GM23338 (cell line): ENCODE measurements at regions not wholly inside any gene's neighbourhood (a gene's known extent, or its start where the extent isn't known, plus 50 kb on each side); places are given as distances from the start of the nearest gene placed in this dataset.

Experiments used
- ATAC-seq: fragments of 200-7000 bp; cut with Tn5 transposase; 3 replicates; pipeline ENCODE4 v1.9.1; 2020
- DNase-seq: peaks from one replicate; pipeline ENCODE4 v3.0.0-alpha.2; 2015; ENCODE audit warnings: low spot score
- H2AFZ ChIP-seq: fragments of 200-600 bp; sonication (generic); 2 replicates; pipeline ENCODE4 v1.8.0; 2016; ENCODE audit warnings: antibody characterized with exemption, mild to moderate bottlenecking, moderate library complexity
- H3F3A ChIP-seq: fragments of 200-600 bp; sonication (generic); replicated peaks from 2 replicates; pipeline ENCODE4 v1.8.0; 2017; ENCODE audit warnings: antibody characterized with exemption, mixed run types, low read depth
- H3K27ac ChIP-seq: fragments of 200-600 bp; sonication (generic); 2 replicates; pipeline ENCODE4 v1.6.1; 2016; ENCODE audit warnings: low read depth
- H3K27me3 ChIP-seq: fragments of 200-600 bp; sonication (generic); 2 replicates; pipeline ENCODE4 v1.8.0; 2016; ENCODE audit warnings: mild to moderate bottlenecking, mixed run types, moderate library complexity; ENCODE audit not compliant: insufficient read depth
- H3K36me3 ChIP-seq: fragments of 200-600 bp; sonication (generic); 2 replicates; pipeline ENCODE4 v1.8.0; 2016; ENCODE audit warnings: mild to moderate bottlenecking; ENCODE audit not compliant: insufficient read depth
- H3K4me1 ChIP-seq: fragments of 200-600 bp; sonication (generic); 2 replicates; pipeline ENCODE4 v1.8.0; 2016; ENCODE audit warnings: mild to moderate bottlenecking, moderate library complexity; ENCODE audit not compliant: insufficient read depth
- H3K4me2 ChIP-seq: fragments of 200-600 bp; sonication (generic); 2 replicates; pipeline ENCODE4 v1.7.1; 2017; ENCODE audit warnings: mixed run types
- H3K4me3 ChIP-seq: fragments of 200-600 bp; sonication (generic); 2 replicates; pipeline ENCODE4 v1.6.1; 2016; ENCODE audit warnings: mixed run types
- H3K79me2 ChIP-seq: fragments of 200-600 bp; sonication (generic); replicated peaks from 2 replicates; pipeline ENCODE4 v1.8.0; 2017; ENCODE audit warnings: mild to moderate bottlenecking; ENCODE audit not compliant: insufficient read depth
- H3K9me2 ChIP-seq: fragments of 200-600 bp; sonication (generic); 2 replicates; pipeline ENCODE4 v1.8.0; 2017; ENCODE audit not compliant: insufficient read depth
- H4K20me1 ChIP-seq: fragments of 200-600 bp; sonication (generic); replicated peaks from 2 replicates; pipeline ENCODE4 v1.8.0; 2017; ENCODE audit warnings: mild to moderate bottlenecking; ENCODE audit not compliant: insufficient read depth
- H3K27ac Mint-ChIP-seq: 2 replicates; pipeline ENCODE4 v1.8.0; 2020; ENCODE audit warnings: inconsistent platforms, mild to moderate bottlenecking, moderate library complexity, mixed read lengths
- H3K27me3 Mint-ChIP-seq: 3 replicates; pipeline ENCODE4 v1.8.0; 2022; ENCODE audit warnings: low read depth, mild to moderate bottlenecking, moderate library complexity, mixed read lengths, inconsistent platforms; ENCODE audit not compliant: insufficient read depth, poor library complexity
- H3K36me3 Mint-ChIP-seq: 3 replicates; pipeline ENCODE4 v1.8.0; 2021; ENCODE audit warnings: low read depth, mild to moderate bottlenecking, inconsistent platforms, moderate library complexity, mixed read lengths
- H3K4me1 Mint-ChIP-seq: 3 replicates; pipeline ENCODE4 v1.8.0; 2020; ENCODE audit warnings: mild to moderate bottlenecking, inconsistent platforms, mixed read lengths
- H3K4me3 Mint-ChIP-seq: 3 replicates; pipeline ENCODE4 v1.8.0; 2021; ENCODE audit warnings: moderate library complexity, mild to moderate bottlenecking, inconsistent platforms, mixed read lengths
- H3K9me3 Mint-ChIP-seq: 3 replicates; pipeline ENCODE4 v1.8.0; 2020; ENCODE audit warnings: moderate library complexity, mild to moderate bottlenecking, inconsistent platforms, mixed read lengths
- CREB1 ChIP-seq: fragments of 250-450 bp; sonication (Bioruptor Pico); IDR thresholded peaks from 2 replicates; pipeline ENCODE4 v1.5.0; 2020; ENCODE audit warnings: low read depth, mild to moderate bottlenecking, moderate library complexity
- EZH2 ChIP-seq: fragments of 200-600 bp; sonication (generic); IDR thresholded peaks from one replicate; pipeline ENCODE4 v1.8.0; 2017; ENCODE audit warnings: antibody characterized with exemption, mild to moderate bottlenecking, low read depth; ENCODE audit not compliant: unreplicated experiment
- JUNB ChIP-seq: IDR thresholded peaks from one replicate; pipeline ENCODE4 v1.6.1; 2016; ENCODE audit warnings: antibody characterized with exemption; ENCODE audit not compliant: unreplicated experiment
- NANOG ChIP-seq: IDR thresholded peaks from 2 replicates; pipeline ENCODE4 v1.6.1; 2016; ENCODE audit warnings: antibody characterized with exemption, borderline replicate concordance
- POLR2AphosphoS5 ChIP-seq: IDR thresholded peaks from 2 replicates; pipeline ENCODE4 v1.6.1; 2016; ENCODE audit warnings: antibody characterized with exemption, low read depth
- STAT1 ChIP-seq: IDR thresholded peaks from one replicate; pipeline ENCODE4 v1.6.1; 2016; ENCODE audit warnings: antibody characterized with exemption; ENCODE audit not compliant: unreplicated experiment
- ZNF114 ChIP-seq: fragments of 250-450 bp; sonication (Bioruptor Pico); IDR thresholded peaks from 2 replicates; pipeline ENCODE4 v1.5.0; 2020; ENCODE audit warnings: mild to moderate bottlenecking, moderate library complexity
- ZNF331 ChIP-seq: fragments of 250-450 bp; sonication (Bioruptor Pico); IDR thresholded peaks from 2 replicates; pipeline ENCODE4 v1.5.0; 2020; ENCODE audit warnings: low read depth, mild to moderate bottlenecking, moderate library complexity
- TF ChIP-seq, protein P1 (sequence below), 2 experiments: fragments of 200-600 bp in 1 of 2; sonication (generic) in 1 of 2; conservative IDR thresholded peaks; 2 replicates each; pipeline versions ENCODE4 v1.5.1 to v1.6.1; 2016 to 2017; ENCODE audit warnings: antibody characterized with exemption in 2 of 2, low read depth in 2 of 2, mild to moderate bottlenecking in 2 of 2, moderate library complexity in 1 of 2
- TF ChIP-seq, protein P2 (sequence below): IDR thresholded peaks from one replicate; pipeline ENCODE4 v1.6.1; 2018; ENCODE audit warnings: antibody characterized with exemption; ENCODE audit not compliant: unreplicated experiment
- TF ChIP-seq, protein P3 (sequence below): IDR thresholded peaks from 2 replicates; pipeline ENCODE4 v1.6.1; 2016; ENCODE audit warnings: antibody characterized with exemption

GRCh38 chrX:98071331-98071730 is 1187.6 kb downstream of the RPA4 start:
- ATAC-seq (peak; percentile 41), DNase-seq (peak; percentile 2)
- TF ChIP-seq EZH2: no peak
- TF ChIP-seq NANOG: no peak
- TF ChIP-seq STAT1: no peak
- TF ChIP-seq, protein P1, sequence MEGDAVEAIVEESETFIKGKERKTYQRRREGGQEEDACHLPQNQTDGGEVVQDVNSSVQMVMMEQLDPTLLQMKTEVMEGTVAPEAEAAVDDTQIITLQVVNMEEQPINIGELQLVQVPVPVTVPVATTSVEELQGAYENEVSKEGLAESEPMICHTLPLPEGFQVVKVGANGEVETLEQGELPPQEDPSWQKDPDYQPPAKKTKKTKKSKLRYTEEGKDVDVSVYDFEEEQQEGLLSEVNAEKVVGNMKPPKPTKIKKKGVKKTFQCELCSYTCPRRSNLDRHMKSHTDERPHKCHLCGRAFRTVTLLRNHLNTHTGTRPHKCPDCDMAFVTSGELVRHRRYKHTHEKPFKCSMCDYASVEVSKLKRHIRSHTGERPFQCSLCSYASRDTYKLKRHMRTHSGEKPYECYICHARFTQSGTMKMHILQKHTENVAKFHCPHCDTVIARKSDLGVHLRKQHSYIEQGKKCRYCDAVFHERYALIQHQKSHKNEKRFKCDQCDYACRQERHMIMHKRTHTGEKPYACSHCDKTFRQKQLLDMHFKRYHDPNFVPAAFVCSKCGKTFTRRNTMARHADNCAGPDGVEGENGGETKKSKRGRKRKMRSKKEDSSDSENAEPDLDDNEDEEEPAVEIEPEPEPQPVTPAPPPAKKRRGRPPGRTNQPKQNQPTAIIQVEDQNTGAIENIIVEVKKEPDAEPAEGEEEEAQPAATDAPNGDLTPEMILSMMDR (conservative IDR thresholded peaks at IDR 0.05; ENCODE audit: low read depth in 2 of 2): no peak
- no peak for TF ChIP-seq POLR2AphosphoS5
- H3F3A ChIP-seq: no peaks in the 10 kb centered on the region
- no peaks in the 10 kb centered on the region for H3K9me3 Mint-ChIP-seq
- H3K27me3 ChIP-seq: no peaks in the 10 kb centered on the region
- H3K4me2 ChIP-seq: no peak overlapping the region
- H2AFZ ChIP-seq: no peak overlapping the region
- no peaks in the 10 kb centered on the region for H3K79me2 ChIP-seq
- H3K9me2 ChIP-seq: no peaks in the 10 kb centered on the region
- no peaks in the 10 kb centered on the region for H3K36me3 ChIP-seq
- H3K4me1 Mint-ChIP-seq: peaks cover 20% of the 10 kb centered on the region
- H3K27me3 Mint-ChIP-seq: no peaks in the 10 kb centered on the region
- no peak overlapping the region for H3K27ac ChIP-seq
- no peak overlapping the region for H3K4me3 Mint-ChIP-seq
- H3K4me1 ChIP-seq: peaks cover 13% of the 10 kb centered on the region
- H3K4me3 ChIP-seq: no peak overlapping the region
- no peaks in the 10 kb centered on the region for H3K36me3 Mint-ChIP-seq
- H3K27ac Mint-ChIP-seq: no peak overlapping the region
- H4K20me1 ChIP-seq: no peaks in the 10 kb centered on the region

GRCh38 chrX:98077440-98077839 is 1193.7 kb downstream of the RPA4 start:
- Mint-ChIP-seq H3K4me3 (no peak overlapping the region), H3K4me1 (peaks cover 5% of the 10 kb centered on the region; the same call in 2 of the 3 replicates), H3K36me3 (no peaks in the 10 kb centered on the region; the same call in 2 of the 3 replicates), H3K27me3 (no peaks in the 10 kb centered on the region), H3K9me3 (peaks cover 3% of the 10 kb centered on the region; the same call in 2 of the 3 replicates), H3K27ac (no peak overlapping the region)
- Histone ChIP-seq H3K27ac (no peak overlapping the region), H3K36me3 (no peaks in the 10 kb centered on the region), H3K79me2 (no peaks in the 10 kb centered on the region), H3K4me1 (no peaks in the 10 kb centered on the region), H3F3A (no peaks in the 10 kb centered on the region), H4K20me1 (no peaks in the 10 kb centered on the region), H3K4me2 (no peak overlapping the region), H3K9me2 (no peaks in the 10 kb centered on the region), H3K4me3 (no peak overlapping the region), H2AFZ (no peak overlapping the region), H3K27me3 (no peaks in the 10 kb centered on the region)
- TF ChIP-seq JUNB (no peak), STAT1 (no peak), ZNF114 (no peak)
- no peak for DNase-seq
- no peak for ATAC-seq

GRCh38 chrX:98111684-98112083 is 1228.0 kb downstream of the RPA4 start:
- Histone ChIP-seq H3F3A (no peaks in the 10 kb centered on the region), H3K4me2 (no peak overlapping the region), H4K20me1 (no peaks in the 10 kb centered on the region), H3K4me1 (peaks cover 38% of the 10 kb centered on the region), H3K27ac (no peak overlapping the region), H3K27me3 (no peaks in the 10 kb centered on the region), H3K79me2 (no peaks in the 10 kb centered on the region), H3K9me2 (no peaks in the 10 kb centered on the region), H3K36me3 (no peaks in the 10 kb centered on the region), H3K4me3 (no peak overlapping the region), H2AFZ (no peak overlapping the region)
- no peak overlapping the region for H3K4me3 Mint-ChIP-seq
- peaks cover 3% of the 10 kb centered on the region; the same call in 1 of the 3 replicates for H3K36me3 Mint-ChIP-seq
- no peak overlapping the region; the same call in 1 of the 2 replicates for H3K27ac Mint-ChIP-seq
- ATAC-seq: no peak
- TF ChIP-seq POLR2AphosphoS5: no peak
- TF ChIP-seq, protein P2, sequence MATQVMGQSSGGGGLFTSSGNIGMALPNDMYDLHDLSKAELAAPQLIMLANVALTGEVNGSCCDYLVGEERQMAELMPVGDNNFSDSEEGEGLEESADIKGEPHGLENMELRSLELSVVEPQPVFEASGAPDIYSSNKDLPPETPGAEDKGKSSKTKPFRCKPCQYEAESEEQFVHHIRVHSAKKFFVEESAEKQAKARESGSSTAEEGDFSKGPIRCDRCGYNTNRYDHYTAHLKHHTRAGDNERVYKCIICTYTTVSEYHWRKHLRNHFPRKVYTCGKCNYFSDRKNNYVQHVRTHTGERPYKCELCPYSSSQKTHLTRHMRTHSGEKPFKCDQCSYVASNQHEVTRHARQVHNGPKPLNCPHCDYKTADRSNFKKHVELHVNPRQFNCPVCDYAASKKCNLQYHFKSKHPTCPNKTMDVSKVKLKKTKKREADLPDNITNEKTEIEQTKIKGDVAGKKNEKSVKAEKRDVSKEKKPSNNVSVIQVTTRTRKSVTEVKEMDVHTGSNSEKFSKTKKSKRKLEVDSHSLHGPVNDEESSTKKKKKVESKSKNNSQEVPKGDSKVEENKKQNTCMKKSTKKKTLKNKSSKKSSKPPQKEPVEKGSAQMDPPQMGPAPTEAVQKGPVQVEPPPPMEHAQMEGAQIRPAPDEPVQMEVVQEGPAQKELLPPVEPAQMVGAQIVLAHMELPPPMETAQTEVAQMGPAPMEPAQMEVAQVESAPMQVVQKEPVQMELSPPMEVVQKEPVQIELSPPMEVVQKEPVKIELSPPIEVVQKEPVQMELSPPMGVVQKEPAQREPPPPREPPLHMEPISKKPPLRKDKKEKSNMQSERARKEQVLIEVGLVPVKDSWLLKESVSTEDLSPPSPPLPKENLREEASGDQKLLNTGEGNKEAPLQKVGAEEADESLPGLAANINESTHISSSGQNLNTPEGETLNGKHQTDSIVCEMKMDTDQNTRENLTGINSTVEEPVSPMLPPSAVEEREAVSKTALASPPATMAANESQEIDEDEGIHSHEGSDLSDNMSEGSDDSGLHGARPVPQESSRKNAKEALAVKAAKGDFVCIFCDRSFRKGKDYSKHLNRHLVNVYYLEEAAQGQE: no peak
- no peak for TF ChIP-seq EZH2
- no peak for TF ChIP-seq NANOG
- TF ChIP-seq, protein P3, sequence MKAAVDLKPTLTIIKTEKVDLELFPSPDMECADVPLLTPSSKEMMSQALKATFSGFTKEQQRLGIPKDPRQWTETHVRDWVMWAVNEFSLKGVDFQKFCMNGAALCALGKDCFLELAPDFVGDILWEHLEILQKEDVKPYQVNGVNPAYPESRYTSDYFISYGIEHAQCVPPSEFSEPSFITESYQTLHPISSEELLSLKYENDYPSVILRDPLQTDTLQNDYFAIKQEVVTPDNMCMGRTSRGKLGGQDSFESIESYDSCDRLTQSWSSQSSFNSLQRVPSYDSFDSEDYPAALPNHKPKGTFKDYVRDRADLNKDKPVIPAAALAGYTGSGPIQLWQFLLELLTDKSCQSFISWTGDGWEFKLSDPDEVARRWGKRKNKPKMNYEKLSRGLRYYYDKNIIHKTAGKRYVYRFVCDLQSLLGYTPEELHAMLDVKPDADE: no peak
- TF ChIP-seq CREB1: no peak
- no peak for TF ChIP-seq STAT1
- no peak for TF ChIP-seq ZNF331 (CRISPR knock-in tag)
- no peak for DNase-seq
- H3K9me3 Mint-ChIP-seq: no peaks in the 10 kb centered on the region; the same call in 2 of the 3 replicates
- peaks cover 3% of the 10 kb centered on the region for H3K27me3 Mint-ChIP-seq
- H3K4me1 Mint-ChIP-seq: peaks cover 19% of the 10 kb centered on the region; the same call in 2 of the 3 replicates
